NOMO-1 (cell line): ENCODE measurements at regions not wholly inside any gene's neighbourhood (a gene's known extent, or its start where the extent isn't known, plus 50 kb on each side); places are given as distances from the start of the nearest gene placed in this dataset.

ENCODE experiments used
- DNase-seq, 2 experiments: peaks; one replicate each; lab custom pipeline; 2025; ENCODE audit not compliant: unreplicated experiment in 2 of 2; lab: John Stamatoyannopoulos, UW

- no peak for DNase-seq
These were observed 54.7 kb upstream of the ZNF423 start for GRCh38 chr16:49910541-49911071.

GRCh38 chr16:49911430-49911829 is 55.5 kb upstream of the ZNF423 start:
- no peak for DNase-seq

- DNase-seq, result no peak
These were observed 56.8 kb upstream of the ZNF423 start for GRCh38 chr16:49912721-49913120.

GRCh38 chr16:49913720-49914119 is 57.8 kb upstream of the ZNF423 start:
- no peak for DNase-seq

GRCh38 chr16:49914657-49915056 is 58.7 kb upstream of the ZNF423 start:
- DNase-seq, result no peak

GRCh38 chr16:49918257-49918656 is 62.3 kb upstream of the ZNF423 start:
- no peak for DNase-seq

GRCh38 chr16:49919327-49919726 is 63.4 kb upstream of the ZNF423 start:
- DNase-seq, result no peak

- DNase-seq, result no peak
These were observed 64.5 kb upstream of the ZNF423 start for GRCh38 chr16:49920397-49920796.

GRCh38 chr16:49921106-49921505 is 65.2 kb upstream of the ZNF423 start:
- no peak for DNase-seq

- DNase-seq, result peak in 1 of 2 experiments; percentile 29
These were observed 66.0 kb upstream of the ZNF423 start for GRCh38 chr16:49921791-49922456.

GRCh38 chr16:49923411-49923810 is 67.5 kb upstream of the ZNF423 start:
- no peak for DNase-seq

GRCh38 chr16:49924078-49924477 is 68.2 kb upstream of the ZNF423 start:
- no peak for DNase-seq

GRCh38 chr16:49926941-49927340 is 71.0 kb upstream of the ZNF423 start:
- no peak for DNase-seq

- no peak for DNase-seq
These were observed 72.5 kb upstream of the ZNF423 start for GRCh38 chr16:49928176-49929041.

- DNase-seq, result no peak
These were observed 73.7 kb upstream of the ZNF423 start for GRCh38 chr16:49929626-49930025.

- DNase-seq, result no peak
These were observed 74.9 kb upstream of the ZNF423 start for GRCh38 chr16:49930841-49931240.

GRCh38 chr16:49931266-49931665 is 75.4 kb upstream of the ZNF423 start:
- no peak for DNase-seq

GRCh38 chr16:49931916-49932315 is 76.0 kb upstream of the ZNF423 start:
- no peak for DNase-seq

- DNase-seq, result no peak
These were observed 76.5 kb upstream of the ZNF423 start for GRCh38 chr16:49932434-49932833.

- DNase-seq, result no peak
These were observed 77.0 kb upstream of the ZNF423 start for GRCh38 chr16:49932946-49933345.

GRCh38 chr16:49936791-49937190 is 80.9 kb upstream of the ZNF423 start:
- DNase-seq, result no peak

- no peak for DNase-seq
These were observed 82.0 kb upstream of the ZNF423 start for GRCh38 chr16:49937886-49938285.
